Endometrial microvascular endothelial cells (primary cell): ENCODE measurements at regions not wholly inside any gene's neighbourhood (a gene's known extent, or its start where the extent isn't known, plus 50 kb on each side); places are given as distances from the start of the nearest gene placed in this dataset.
"Not testable (repeated sequence)": the region's sequence is repeated elsewhere in the genome, so short reads cannot be mapped to it uniquely, and the experiment has no call there.

Experiments used
- in situ Hi-C: cut with HindIII; loops from 2 replicates; pipeline ENCODE4 v1.10.0; 2017; ENCODE audit warnings: low sequenced_read_pairs, low pct_unique_long_range_greater_than_20kb; ENCODE audit errors: inconsistent ontology term

DNA sequence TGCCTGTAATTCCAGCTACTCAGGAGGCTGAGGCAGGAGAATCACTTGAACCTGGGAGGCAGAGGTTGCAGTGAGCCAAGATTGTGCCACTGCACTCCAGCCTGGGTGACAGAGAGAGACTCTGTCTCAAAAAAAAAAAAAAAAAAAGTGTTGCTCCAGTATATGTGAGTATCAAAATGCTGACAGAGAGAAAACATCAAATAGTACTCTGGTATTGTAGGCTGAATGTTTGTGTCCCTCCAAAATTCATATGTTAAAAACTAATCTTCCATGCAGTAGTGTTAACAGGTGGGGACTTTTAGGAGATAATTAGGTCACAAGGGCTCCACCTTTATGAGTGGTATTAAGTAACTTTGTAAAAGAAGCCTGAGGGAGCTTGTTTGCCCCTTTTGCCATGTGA, 67.4 kb upstream of the KLF7 start:
- in situ Hi-C loops: not testable (repeated sequence)

DNA sequence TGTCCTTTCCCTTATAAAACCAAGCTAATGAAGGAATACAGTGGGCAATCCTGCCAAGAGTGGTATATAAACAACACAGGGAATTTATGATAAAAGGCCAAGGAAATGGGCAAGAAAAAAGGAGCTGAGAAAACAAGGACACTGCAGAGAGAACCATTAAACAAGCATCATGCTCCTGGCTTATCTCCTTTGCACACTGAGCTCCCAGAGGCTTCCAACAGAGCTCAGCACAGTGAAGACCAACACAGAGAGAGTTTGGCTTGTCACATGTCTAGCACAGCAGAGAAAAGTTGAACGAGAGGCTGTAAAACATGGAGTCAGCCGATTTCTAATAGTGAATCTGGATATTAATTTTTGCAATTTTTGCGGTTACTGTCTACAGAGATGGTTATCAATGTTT, 68.0 kb upstream of the KLF7 start:
- in situ Hi-C loops: no loop called here

DNA sequence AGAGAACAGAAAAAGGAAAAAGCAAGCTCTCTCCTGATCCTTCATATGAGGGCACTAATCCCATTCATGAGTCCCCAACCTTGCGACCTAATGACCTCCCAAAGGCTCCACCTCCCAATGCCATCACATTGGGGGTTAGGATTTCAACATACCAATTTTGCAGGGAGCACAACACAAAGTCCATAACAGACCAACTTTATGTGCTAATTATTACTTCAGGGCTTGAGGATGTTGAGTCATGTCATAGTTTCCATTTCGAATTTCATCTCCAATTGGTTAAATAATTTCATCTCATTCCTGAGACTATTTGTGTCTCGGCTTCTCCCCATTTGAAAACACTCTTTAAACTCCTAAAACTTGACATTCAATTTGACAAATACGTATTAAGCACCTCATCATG, 69.9 kb upstream of the KLF7 start:
- in situ Hi-C loops: no loop called here

DNA sequence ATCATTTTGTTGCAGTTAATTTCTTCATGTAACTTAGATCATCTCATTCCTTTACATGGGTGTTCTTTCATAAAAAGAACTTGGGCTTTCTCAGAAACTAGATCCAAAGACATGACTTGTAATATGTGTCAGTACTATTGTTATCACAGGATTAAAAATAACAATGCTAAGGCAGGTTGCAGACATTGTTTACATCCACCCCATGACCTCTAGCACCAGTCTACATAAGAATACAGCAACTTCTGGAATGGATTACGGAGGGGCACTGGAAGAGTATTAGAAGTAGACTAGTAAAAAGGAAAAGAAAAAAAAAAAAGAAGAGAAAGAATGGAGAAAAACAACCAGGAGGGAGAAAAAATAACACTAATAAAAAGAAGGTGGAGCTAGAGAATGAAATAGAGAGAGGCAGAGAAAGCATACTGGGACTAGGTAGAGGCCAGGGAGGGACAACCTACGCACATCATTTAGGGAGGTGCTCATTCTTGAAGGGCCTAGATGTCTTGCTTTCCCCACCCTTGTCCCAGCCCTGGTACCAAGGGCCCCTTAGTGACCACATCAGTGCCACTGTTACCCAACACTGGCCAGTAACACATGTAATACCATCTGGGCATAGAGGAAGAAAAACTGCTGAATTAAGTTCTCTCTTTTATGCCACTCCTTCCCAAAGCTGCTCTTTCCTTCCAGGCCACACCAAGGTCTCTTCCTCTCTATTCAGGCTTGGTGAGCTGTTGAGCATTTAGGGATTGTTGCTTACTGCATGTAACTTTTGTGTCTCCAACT, 70.6 kb upstream of the KLF7 start:
- in situ Hi-C loops: no loop called here

DNA sequence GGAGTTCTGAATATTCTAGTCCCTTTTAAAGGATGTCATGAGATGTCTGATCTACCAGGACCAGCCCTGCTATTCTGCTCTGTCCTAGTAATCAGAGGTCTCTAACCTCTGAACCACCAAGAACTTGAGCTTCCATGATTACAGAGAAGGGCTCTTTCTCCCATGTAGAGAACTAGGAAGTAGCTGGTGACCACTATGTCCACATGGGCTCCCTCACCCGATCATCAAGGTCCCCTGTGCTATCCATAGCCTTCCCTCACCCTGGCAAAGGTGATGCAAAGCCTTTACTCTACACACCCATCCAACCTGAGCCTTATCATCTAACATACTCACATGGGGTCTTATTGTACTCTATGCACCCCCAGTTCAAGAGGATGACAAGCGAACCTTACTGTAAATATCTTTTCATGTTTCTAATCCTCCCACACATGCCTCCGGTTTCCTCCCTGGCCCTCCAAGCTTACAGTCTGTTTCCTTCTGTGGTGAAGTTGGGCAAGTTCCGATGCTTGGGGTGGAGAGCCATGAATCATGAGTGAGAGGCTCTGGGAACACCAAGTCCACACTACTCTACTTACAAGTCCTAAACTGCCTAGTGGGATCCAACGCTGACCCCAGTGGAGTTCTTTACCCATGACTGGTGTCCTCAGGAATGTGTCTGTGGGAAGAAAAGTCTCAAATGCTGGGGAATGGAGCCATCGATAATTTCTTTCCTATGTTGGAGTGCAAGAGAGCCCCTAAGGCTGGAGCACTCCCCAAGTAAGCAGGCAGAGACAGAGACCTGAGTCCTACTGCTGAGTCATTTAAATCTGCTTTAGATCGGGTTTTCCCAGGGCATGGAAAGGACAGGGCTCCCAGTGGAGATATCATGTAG, 73.3 kb upstream of the KLF7 start:
- in situ Hi-C loops: no loop called here

DNA sequence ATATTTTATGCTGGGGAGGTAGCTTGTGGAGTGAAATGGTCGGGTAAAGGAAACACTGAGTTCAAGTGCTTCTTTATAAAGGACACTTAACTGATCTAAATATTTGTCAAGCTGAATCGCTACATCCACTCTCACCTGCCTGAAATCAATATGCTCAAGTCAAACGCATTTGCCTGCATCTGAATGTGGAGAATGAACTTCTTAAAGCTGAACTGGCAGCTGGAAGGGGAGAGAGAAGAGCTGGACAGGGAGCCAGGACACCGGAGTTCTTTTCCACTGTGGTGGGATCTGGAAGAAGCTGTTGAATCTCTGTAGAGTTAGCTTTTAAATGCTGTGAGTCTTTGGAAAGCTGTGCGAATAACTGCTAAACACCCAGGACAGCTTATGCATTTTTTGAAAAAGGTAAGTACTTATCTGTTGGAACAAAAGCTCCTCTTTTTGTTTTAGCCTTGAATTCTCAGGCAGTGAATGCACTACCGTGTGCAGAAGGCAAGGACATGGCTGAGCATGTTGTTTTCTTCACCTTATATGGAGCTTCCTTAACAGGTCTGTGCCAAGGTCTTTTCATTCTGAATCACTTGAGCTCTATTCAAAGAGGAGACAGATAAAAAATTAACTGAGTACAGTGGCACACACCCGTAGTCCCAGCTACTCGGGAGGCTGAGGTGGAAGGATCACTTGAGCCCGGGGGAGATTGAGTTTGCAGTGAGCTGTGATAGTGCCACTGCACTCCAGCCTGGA, 74.2 kb upstream of the KLF7 start:
- in situ Hi-C loops: no loop called here

DNA sequence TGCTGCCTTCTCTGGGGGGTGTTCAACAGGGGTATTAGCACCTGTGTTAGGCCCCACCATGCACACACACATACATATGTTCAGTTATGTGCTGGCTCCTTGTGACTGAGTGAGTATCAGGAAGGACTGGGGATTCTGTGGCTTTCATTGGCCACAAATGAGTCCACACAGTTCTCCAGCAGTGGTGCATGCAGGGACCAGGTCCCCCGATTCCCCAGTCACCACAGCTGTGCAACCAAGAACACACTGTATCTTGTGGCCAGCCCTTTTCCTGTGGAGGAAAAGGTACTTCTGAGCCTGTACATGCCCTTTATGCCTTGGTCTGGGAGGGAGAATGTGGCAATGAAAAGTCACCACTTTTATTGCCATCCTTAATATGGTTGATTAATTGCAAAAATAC, 74.9 kb upstream of the KLF7 start:
- in situ Hi-C loops: no loop called here

DNA sequence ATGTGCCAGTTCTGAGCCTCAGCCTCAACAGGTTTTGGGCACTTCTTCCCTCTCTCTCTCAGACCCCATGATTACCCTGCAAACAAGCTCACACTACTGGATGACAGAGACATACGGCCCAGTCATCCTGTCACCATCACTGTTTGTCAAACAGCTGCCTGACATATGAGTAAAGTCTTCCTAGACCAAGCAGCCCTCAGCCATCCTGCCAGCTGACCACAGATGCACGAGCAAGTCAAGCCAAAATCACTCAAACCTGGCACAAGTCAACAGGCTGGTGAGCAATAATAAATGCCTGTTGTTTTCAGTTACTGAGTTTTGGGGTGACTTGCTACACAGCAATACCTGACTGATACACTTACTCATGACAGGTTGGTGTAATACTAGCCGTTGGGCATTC, 75.5 kb upstream of the KLF7 start:
- in situ Hi-C loops: no loop called here

DNA sequence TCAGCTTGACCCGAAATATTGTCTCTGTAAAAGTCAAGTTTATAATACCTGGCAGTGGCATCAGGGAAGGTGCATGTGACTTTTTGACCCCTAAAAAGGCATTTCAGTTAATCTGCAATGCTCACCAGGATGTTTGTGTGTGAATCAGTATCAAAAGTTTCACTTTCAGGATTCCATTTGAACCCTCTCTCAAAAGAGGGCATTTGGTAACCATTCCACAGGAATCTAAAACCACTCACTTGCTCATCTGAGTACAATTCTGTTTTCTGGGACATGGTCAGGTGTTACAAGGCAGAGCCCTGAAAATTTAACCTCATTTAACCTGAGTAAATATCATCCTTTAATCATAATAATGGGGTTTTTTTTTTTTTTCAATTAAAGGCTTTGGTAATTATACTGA, 77.9 kb upstream of the KLF7 start:
- in situ Hi-C loops: no loop called here

DNA sequence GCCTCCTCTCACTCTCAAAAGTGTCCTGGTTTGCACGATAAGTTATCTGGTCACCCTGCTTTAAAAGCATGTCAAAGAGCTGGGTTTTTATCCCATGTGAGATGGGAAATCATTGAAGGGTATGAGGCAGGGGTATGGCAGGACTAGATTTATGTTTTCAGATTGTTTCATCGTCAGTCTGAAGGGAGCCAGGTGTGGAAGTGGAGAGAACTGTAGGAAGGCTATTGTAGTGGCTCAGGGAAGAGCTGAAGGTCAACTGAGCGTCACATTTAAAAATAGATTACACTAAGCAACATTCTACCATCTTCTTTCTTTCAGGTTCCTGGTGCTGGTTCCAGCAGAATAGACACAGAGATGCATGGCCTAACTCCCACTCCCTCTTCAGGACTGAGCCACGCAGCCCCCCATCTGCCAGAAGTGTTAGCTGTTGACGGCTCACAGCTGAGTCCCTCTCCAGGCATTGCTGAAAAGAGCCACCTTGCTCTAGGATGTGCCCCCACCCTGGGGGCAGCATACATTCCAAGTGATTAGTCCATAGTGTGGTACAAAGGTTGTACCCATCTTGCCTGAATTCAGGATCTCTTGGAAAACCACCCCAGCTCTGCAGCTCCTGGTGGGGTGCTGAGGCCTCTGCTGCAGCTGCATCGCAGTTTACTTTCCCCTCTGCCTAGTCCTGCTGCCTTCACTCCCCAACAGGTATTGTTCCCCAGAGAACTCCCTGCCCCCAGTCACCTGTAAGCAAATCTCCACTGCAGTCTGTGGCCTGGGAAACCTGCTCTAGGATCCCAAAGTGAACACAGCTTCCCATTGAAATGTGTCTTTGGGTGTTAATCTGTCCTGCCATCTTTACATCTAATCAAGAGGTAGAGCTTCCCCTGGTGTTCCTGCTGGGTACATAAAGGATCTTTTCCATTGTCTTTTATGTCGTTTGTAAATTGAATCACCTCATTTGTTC, 79.5 kb upstream of the KLF7 start:
- in situ Hi-C loops: no loop called here

DNA sequence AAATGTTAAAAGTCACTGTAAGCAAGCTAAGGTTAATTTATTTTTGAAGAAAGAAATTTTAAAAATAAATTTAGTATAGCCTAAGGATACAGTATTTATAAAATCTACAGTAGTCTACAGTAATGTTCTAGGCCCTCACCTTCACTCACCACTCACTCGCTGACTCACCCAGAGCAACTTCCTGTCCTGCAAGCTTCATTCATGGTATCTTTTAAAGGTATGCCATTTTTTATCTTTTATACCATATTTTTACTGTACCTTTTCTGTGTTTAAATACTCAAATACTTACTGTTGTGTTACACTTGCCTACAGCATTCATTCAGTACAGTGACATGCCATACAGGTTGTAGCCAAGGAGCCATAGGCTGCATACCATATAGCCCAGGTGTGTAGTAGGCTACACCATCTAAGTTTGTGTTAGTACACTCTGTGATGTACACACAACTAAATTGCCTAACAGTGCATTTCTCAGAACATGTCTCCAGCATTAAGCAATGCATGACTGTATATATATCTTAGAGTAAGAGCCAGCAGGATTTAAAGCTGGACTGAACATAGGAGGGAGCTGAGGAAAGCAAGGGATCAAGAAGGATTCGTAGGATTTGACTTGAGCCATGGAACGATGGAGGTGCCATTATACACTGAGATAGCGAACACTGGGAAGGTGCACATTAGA, 83.1 kb upstream of the KLF7 start:
- in situ Hi-C loops: no loop called here

DNA sequence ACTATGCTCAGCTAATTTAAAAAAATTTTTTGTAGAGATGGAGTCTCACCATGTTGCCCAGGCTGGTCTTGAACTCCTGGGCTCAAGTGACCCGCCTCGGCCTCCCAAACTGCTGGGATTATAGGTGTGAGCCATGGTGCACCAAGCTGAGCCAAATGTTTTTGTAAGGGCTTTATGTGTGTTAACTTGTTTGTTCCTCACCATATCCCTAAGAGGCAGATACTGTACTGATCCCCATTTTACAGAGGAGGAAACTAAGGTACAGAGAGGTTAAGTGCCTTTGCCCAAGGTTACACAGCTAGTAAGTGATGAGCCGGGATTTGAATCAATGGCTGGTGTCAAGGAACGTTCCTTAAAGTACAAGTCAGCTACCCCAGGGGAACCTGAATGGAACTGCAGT, 85.3 kb upstream of the KLF7 start:
- in situ Hi-C loops: no loop called here

DNA sequence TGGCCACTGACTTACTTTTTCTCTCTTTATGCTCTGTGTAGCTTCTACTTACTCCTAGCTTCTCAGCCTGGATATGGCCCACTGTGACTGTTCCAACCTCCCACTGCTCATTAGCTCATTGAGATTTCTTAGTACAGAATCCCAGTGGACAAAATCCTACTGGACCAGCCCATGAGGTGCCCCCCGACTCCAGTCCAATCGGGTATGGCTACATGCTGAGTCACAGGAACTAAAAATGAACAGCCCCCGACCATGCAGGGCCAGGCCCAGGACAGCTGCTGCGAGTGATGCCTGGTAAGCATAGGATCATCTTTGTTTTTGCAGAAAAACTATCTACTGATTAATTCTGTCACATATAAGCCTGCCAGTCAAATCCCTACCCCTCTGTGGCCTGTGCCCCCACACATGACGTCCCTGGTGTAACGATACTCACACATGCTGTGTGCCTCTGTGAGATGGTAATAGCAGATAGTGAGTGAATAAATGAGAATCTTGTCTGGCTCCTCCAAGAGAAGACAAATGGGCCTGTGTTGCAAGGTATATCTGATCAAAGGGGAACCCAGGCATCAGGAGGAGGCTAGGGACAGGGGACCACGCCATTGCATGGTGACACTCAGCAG, 85.9 kb upstream of the KLF7 start:
- in situ Hi-C loops: no loop called here

DNA sequence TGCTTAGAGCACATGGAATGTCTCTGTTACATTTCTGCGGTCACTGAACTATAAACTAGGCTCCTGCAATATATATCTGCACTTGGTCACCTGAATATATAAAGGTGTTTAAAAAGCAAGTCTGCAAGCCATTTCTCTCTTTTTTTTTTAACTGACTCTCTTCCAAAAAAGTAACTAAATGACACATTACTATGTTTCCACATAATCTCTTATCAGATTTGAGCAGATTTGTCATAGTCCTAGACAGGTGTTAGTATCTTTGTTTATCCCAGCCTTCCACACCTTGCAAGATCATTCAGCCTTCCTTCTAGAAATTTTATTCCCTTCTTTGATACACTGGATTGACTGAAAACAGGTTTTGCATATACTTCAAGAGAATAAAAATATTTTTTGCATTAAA, 86.7 kb upstream of the KLF7 start:
- in situ Hi-C loops: no loop called here

DNA sequence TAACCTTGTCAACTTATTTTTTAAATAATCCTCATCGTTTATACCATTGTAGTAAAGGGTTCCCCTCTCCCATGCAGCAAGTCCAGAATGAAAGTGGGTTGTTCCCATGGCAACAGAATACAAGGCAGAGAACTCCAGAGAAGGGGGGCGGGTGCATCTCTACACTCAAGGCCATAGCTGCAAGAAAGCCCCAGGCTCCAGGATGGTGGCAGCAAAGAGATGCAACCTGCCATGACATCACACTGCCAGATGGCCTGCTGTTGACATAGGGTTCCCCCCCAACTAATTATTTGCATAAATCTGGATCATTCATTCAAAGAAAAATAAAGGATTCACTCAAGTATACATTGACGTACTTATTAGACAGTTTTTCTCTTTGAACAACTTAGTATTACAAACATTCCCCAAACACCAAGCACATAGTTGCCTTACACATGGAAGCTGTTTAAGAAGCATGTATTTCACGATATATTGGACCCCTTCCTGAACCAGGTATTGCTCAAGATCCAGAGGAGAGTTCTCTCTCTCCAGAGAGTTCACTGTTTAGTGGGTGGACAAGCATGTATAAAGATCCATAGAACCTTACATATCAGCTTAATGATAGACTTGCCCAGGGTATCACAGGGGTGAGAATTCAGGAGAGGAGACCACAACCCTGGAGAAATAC, 87.4 kb upstream of the KLF7 start:
- in situ Hi-C loops: no loop called here

DNA sequence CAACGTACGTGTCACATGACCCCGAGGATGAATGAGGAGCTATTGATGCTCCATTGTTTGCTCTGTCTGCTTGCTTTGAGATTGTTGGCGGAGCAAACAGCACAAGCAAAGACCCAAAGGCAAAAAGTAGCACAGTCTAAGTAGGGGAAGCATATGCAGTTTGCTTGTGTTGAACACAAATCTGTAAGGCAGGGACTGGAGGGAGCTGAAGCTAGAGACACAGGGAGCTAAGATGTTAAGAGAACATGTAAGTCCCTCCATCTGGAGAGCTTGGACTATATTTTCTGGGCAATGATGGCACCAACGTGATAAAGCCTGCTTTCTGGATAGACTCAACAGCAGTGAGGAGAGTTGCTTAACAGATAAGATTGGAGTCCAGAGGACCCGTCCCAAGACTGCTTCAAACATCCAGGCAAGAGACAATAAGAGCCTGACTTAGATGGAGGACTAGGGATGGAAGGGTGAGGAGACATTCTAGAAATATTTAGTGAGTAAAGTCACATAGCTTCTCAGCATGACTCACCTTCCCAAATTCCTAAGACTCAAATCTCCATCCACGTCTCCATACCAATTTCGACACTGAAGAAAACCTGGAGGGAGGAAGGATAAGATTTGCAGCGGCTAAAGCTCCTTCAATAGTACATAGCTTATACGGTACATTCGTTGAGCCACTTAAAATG, 88.1 kb upstream of the KLF7 start:
- in situ Hi-C loops: no loop called here
